IPS-NIHi7 (cell line): ENCODE measurements at regions not wholly inside any gene's neighbourhood (a gene's known extent, or its start where the extent isn't known, plus 50 kb on each side); places are given as distances from the start of the nearest gene placed in this dataset.

Experiments
- DNase-seq: peaks from one replicate; pipeline ENCODE4 v3.0.0; 2012; ENCODE audit warnings: mixed read lengths; ENCODE audit errors: extremely low spot score

GRCh38 chr2:142259356-142259755 is 128.5 kb upstream of the LRP1B start:
- DNase-seq = no peak

- no peak for DNase-seq
These were observed 123.2 kb upstream of the LRP1B start for GRCh38 chr2:142254031-142254430.

- DNase-seq = no peak
These were observed 110.2 kb upstream of the LRP1B start for GRCh38 chr2:142241016-142241415.

GRCh38 chr2:142236181-142236580 is 105.4 kb upstream of the LRP1B start:
- no peak for DNase-seq

- DNase-seq = no peak
These were observed 103.9 kb upstream of the LRP1B start for GRCh38 chr2:142234741-142235140.

- no peak for DNase-seq
These were observed 92.5 kb upstream of the LRP1B start for GRCh38 chr2:142223309-142223708.

GRCh38 chr2:142222715-142223114 is 91.9 kb upstream of the LRP1B start:
- no peak for DNase-seq

- no peak for DNase-seq
These were observed 90.1 kb upstream of the LRP1B start for GRCh38 chr2:142220901-142221300.

GRCh38 chr2:142220239-142220638 is 89.4 kb upstream of the LRP1B start:
- no peak for DNase-seq

- peak; percentile 7 for DNase-seq
These were observed 87.7 kb upstream of the LRP1B start for GRCh38 chr2:142218471-142218870.

GRCh38 chr2:142217804-142218203 is 87.0 kb upstream of the LRP1B start:
- no peak for DNase-seq

- DNase-seq = no peak
These were observed 69.2 kb upstream of the LRP1B start for GRCh38 chr2:142200062-142200461.

- no peak for DNase-seq
These were observed 68.3 kb upstream of the LRP1B start for GRCh38 chr2:142199073-142199472.

- DNase-seq = no peak
These were observed 60.0 kb upstream of the LRP1B start for GRCh38 chr2:142190805-142191204.

- no peak for DNase-seq
These were observed 58.7 kb upstream of the LRP1B start for GRCh38 chr2:142189501-142189900.

GRCh38 chr2:142188562-142188961 is 57.7 kb upstream of the LRP1B start:
- DNase-seq = no peak

- peak; percentile 53 for DNase-seq
These were observed 50.2 kb upstream of the LRP1B start for GRCh38 chr2:142180820-142181533.
